H1 (cell line): ENCODE measurements at regions not wholly inside any gene's neighbourhood (a gene's known extent, or its start where the extent isn't known, plus 50 kb on each side); places are given as distances from the start of the nearest gene placed in this dataset.
"Not testable (repeated sequence)": the region's sequence is repeated elsewhere in the genome, so short reads cannot be mapped to it uniquely, and the experiment has no call there.

Experiments
- CTCF ChIA-PET: fragments of 300-600 bp; sonication (Branson Sonifier 250); formaldehyde crosslinking; loops from one replicate; lab custom pipeline; 2021; ENCODE audit not compliant: partially characterized antibody; lab: Charles Lee
- POLR2A ChIA-PET: fragments of 300-600 bp; sonication (Branson Sonifier 250); formaldehyde crosslinking; loops from one replicate; lab custom pipeline; 2021; ENCODE audit warnings: inconsistent platforms; ENCODE audit not compliant: partially characterized antibody; lab: Charles Lee
- DNase-seq, 2 experiments: peaks; one replicate each; pipeline versions ENCODE4 v3.0.0 to v3.0.0-alpha.2; 2010 to 2022; ENCODE audit warnings: low spot score in 2 of 2, low read depth in 1 of 2, mixed read lengths in 1 of 2
- FAIRE-seq: peaks from 2 replicates; lab custom pipeline; 2011; peaks lifted over from hg19 to GRCh38; lab: Jason Lieb, UNC
- H2AFZ ChIP-seq: 2 replicates; pipeline ENCODE4 v1.8.1; 2012; ENCODE audit warnings: low read length, inconsistent platforms
- H2AK5ac ChIP-seq: 2 replicates; pipeline ENCODE4 v1.6.1; 2013; ENCODE audit warnings: low read depth, low read length
- H2BK120ac ChIP-seq: replicated peaks from 2 replicates; pipeline ENCODE3; 2013; ENCODE audit warnings: low read depth, low read length, inconsistent platforms
- H2BK12ac ChIP-seq: 2 replicates; pipeline ENCODE4 v1.6.1; 2013; ENCODE audit warnings: low read depth, low read length
- H2BK15ac ChIP-seq: 2 replicates; pipeline ENCODE4 v1.6.1; 2013; ENCODE audit warnings: low read length
- H2BK20ac ChIP-seq: 2 replicates; pipeline ENCODE4 v1.6.1; 2013; ENCODE audit warnings: low read length
- H2BK5ac ChIP-seq: 2 replicates; pipeline ENCODE4 v1.6.1; 2013; ENCODE audit warnings: low read depth, low read length
- H3K14ac ChIP-seq: 2 replicates; pipeline ENCODE4 v1.6.1; 2013; ENCODE audit warnings: inconsistent platforms; ENCODE audit not compliant: insufficient read length
- H3K18ac ChIP-seq: 2 replicates; pipeline ENCODE4 v1.6.1; 2013; ENCODE audit warnings: low read length; ENCODE audit errors: extremely low read depth
- H3K23ac ChIP-seq: 2 replicates; pipeline ENCODE4 v1.6.1; 2013; ENCODE audit warnings: inconsistent platforms; ENCODE audit not compliant: insufficient read length
- H3K23me2 ChIP-seq: 2 replicates; pipeline ENCODE4 v1.6.1; 2013; ENCODE audit warnings: low read depth, low read length
- H3K27ac ChIP-seq: 2 replicates; pipeline ENCODE4 v1.6.1; 2011; ENCODE audit warnings: low read depth, low read length, inconsistent platforms
- H3K27me3 ChIP-seq, 4 experiments: replicated peaks in 1 of 4; 1 replicate in 1 of 4; 2 replicates in 3 of 4; pipeline versions ENCODE4 v1.6.1 to v1.8.1; 2011 to 2013; ENCODE audit warnings: low read length in 3 of 4, mild to moderate bottlenecking in 3 of 4, inconsistent platforms in 2 of 4, mixed read lengths in 2 of 4, moderate library complexity in 1 of 4; ENCODE audit not compliant: control insufficient read depth in 3 of 4, insufficient read depth in 3 of 4; ENCODE audit errors: extremely low read depth in 1 of 4
- H3K36me3 ChIP-seq, 4 experiments: 2 replicates each; pipeline versions ENCODE4 v1.6.1 to v1.8.1; 2011 to 2013; ENCODE audit warnings: mild to moderate bottlenecking in 4 of 4, low read length in 3 of 4, moderate library complexity in 2 of 4, control low read depth in 1 of 4, inconsistent platforms in 1 of 4; ENCODE audit not compliant: insufficient read depth in 4 of 4, control insufficient read depth in 2 of 4
- H3K4ac ChIP-seq: replicated peaks from 2 replicates; pipeline ENCODE3; 2013; ENCODE audit warnings: low read length, low read depth, mixed read lengths, inconsistent platforms; ENCODE audit not compliant: insufficient read length
- H3K4me1 ChIP-seq, 4 experiments: replicated peaks in 1 of 4; 1 replicate in 1 of 4; 2 replicates in 3 of 4; pipeline versions ENCODE4 v1.6.1 to v1.8.1; 2011 to 2013; ENCODE audit warnings: low read length in 3 of 4, inconsistent platforms in 2 of 4, mixed read lengths in 1 of 4; ENCODE audit not compliant: insufficient read depth in 4 of 4, control insufficient read depth in 3 of 4
- H3K4me2 ChIP-seq, 2 experiments: 2 replicates each; pipeline versions ENCODE4 v1.6.1 to v1.8.1; 2011 to 2013; ENCODE audit warnings: low read depth in 2 of 2, low read length in 2 of 2, control low read depth in 1 of 2, inconsistent platforms in 1 of 2, mild to moderate bottlenecking in 1 of 2; ENCODE audit not compliant: insufficient read depth in 1 of 2
- H3K4me3 ChIP-seq, 4 experiments: fragments of 200-600, 300-600 bp in 1 of 4; sonication (generic), shearing (Covaris generic), sonication (Bioruptor Twin) in 1 of 4; 2 replicates each; pipeline versions ENCODE4 v1.5.1 to v1.8.1; 2011 to 2016; ENCODE audit warnings: low read length in 4 of 4, low read depth in 3 of 4, control low read depth in 2 of 4, inconsistent platforms in 2 of 4, mild to moderate bottlenecking in 2 of 4, mixed read lengths in 1 of 4, moderate library complexity in 1 of 4; ENCODE audit not compliant: insufficient read depth in 2 of 4; ENCODE audit errors: extremely low read depth in 1 of 4
- H3K56ac ChIP-seq: replicated peaks from 2 replicates; pipeline ENCODE3; 2013; ENCODE audit warnings: low read depth, mild to moderate bottlenecking, mixed read lengths, low read length, inconsistent platforms; ENCODE audit not compliant: insufficient read length
- H3K79me1 ChIP-seq: 2 replicates; pipeline ENCODE4 v1.6.1; 2013; ENCODE audit warnings: low read depth, low read length, control low read depth
- H3K79me2 ChIP-seq, 2 experiments: 2 replicates each; pipeline versions ENCODE4 v1.6.1 to v1.8.1; 2012 to 2013; ENCODE audit warnings: low read length in 2 of 2, mild to moderate bottlenecking in 2 of 2, inconsistent platforms in 1 of 2; ENCODE audit not compliant: insufficient read depth in 2 of 2, control insufficient read depth in 1 of 2
- H3K9ac ChIP-seq, 4 experiments: replicated peaks in 1 of 4; 1 replicate in 1 of 4; 2 replicates in 3 of 4; pipeline versions ENCODE4 v1.6.1 to v1.8.1; 2011 to 2013; ENCODE audit warnings: low read depth in 3 of 4, low read length in 3 of 4, control low read depth in 2 of 4, mild to moderate bottlenecking in 2 of 4, moderate library complexity in 2 of 4, inconsistent platforms in 1 of 4; ENCODE audit errors: extremely low read depth in 1 of 4
- H3K9me3 ChIP-seq, 2 experiments: 2 replicates each; pipeline versions ENCODE4 v1.6.1 to v1.8.1; 2012 to 2013; ENCODE audit warnings: mild to moderate bottlenecking in 2 of 2, moderate library complexity in 2 of 2, control low read depth in 1 of 2, inconsistent platforms in 1 of 2, low read depth in 1 of 2, low read length in 1 of 2, mixed read lengths in 1 of 2; ENCODE audit not compliant: insufficient read depth in 2 of 2
- H4K20me1 ChIP-seq, 2 experiments: replicated peaks in 1 of 2; 2 replicates each; pipeline versions ENCODE3 to v1.8.1; 2011 to 2013; ENCODE audit warnings: inconsistent platforms in 2 of 2, low read length in 2 of 2, mild to moderate bottlenecking in 1 of 2; ENCODE audit not compliant: insufficient read depth in 2 of 2, control insufficient read depth in 1 of 2
- H4K5ac ChIP-seq: 2 replicates; pipeline ENCODE4 v1.6.1; 2013; ENCODE audit warnings: low read length, low read depth, mixed read lengths, inconsistent platforms; ENCODE audit not compliant: insufficient read length
- H4K8ac ChIP-seq: 2 replicates; pipeline ENCODE4 v1.8.0; 2013; ENCODE audit warnings: mild to moderate bottlenecking, moderate library complexity, low read length, inconsistent platforms; ENCODE audit not compliant: insufficient read depth; ENCODE audit errors: extremely low read depth
- H4K91ac ChIP-seq: replicated peaks from 2 replicates; pipeline ENCODE3; 2013; ENCODE audit warnings: low read length, mixed read lengths, inconsistent platforms; ENCODE audit not compliant: insufficient read length
- WGBS, 2 experiments: shearing (Covaris generic) in 1 of 2; methylation state at CpG; one replicate each; pipeline versions ENCODE4 v1.1.6 to v1.1.7; 2013 to 2015; ENCODE audit warnings: low lambda C conversion rate in 2 of 2, mixed read lengths in 2 of 2, inconsistent platforms in 1 of 2, low coverage in 1 of 2, missing lambda C conversion rate in 1 of 2; ENCODE audit not compliant: insufficient replicate concordance in 2 of 2, insufficient coverage in 1 of 2, insufficient read length in 1 of 2; ENCODE audit errors: extremely low coverage in 1 of 2, missing lambda C conversion rate in 1 of 2; 5-methylcytosine and 5-hydroxymethylcytosine counted together

DNA sequence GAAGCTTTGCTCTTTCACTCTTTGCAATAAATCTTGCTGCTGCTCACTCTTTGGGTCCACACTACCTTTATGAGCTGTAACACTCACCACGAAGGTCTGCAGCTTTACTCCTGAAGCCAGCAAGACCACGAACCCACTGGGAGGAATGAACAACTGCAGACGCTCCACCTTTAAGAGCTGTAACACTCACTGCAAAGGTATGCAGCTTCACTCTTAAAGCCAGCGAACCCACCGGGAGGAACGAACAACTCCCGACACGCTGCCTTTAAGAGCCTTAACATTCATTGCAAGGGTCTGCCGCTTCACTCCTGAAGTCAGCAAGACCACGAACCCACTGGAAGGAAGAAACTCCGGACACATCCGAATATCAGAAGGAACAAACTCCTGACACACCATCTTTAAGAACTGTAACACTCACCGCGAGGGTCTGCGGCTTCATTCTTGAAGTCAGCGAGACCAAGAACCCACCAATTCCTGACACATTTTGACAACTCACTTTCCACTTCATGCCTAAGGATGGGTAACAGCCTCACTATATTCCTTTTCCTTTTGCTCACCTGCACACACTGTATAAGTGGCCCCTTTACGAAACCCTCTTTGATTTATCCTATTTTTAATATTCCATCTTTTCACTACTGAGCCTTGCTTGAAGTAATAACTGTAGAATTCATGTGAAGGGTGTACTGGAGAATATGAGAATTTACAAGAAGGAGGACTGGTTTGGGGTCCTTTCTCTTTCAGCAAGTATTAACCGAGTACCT, 103.2 kb downstream of the RGS2 start:
- H3K4me2 ChIP-seq, POLR2A ChIA-PET, H3K27ac ChIP-seq, H4K20me1 ChIP-seq, H3K79me2 ChIP-seq, H2BK20ac ChIP-seq, H3K4me1 ChIP-seq, H3K4me3 ChIP-seq, H2BK5ac ChIP-seq, FAIRE-seq, H2BK15ac ChIP-seq, H3K9me3 ChIP-seq, H3K36me3 ChIP-seq, H3K14ac ChIP-seq, H3K18ac ChIP-seq, H3K27me3 ChIP-seq, H3K56ac ChIP-seq, H3K23me2 ChIP-seq, H4K5ac ChIP-seq, H3K9ac ChIP-seq, H4K91ac ChIP-seq, H2BK120ac ChIP-seq, H3K23ac ChIP-seq, H2AFZ ChIP-seq, H2BK12ac ChIP-seq, DNase-seq, H3K79me1 ChIP-seq, H2AK5ac ChIP-seq, H3K4ac ChIP-seq, H4K8ac ChIP-seq: not testable (repeated sequence)
- CTCF ChIA-PET, result interaction anchor here (1.4 to 2.1 kb wide), 2 partner anchors 285 to 438 kb away, joined by 3 to 5 read pairs; no protein-coding TSS in a partner anchor
- 91% methylated on average over 16 of the region's 18 CpGs; no CpG with 5 or more reads in 1 of the 2 experiments for WGBS, 2 experiments
